Mesendoderm (in vitro differentiated cells): ENCODE measurements at regions not wholly inside any gene's neighbourhood (a gene's known extent, or its start where the extent isn't known, plus 50 kb on each side); places are given as distances from the start of the nearest gene placed in this dataset.
A peak's percentile ranks its signal among the peaks of the same experiment; 100 is the strongest.

ENCODE experiments used
- DNase-seq: peaks from one replicate; pipeline ENCODE4 v3.0.0; 2013
- H2AK5ac ChIP-seq: 2 replicates; pipeline ENCODE4 v1.6.1; 2013; ENCODE audit warnings: low read length, inconsistent platforms
- H2BK120ac ChIP-seq: 2 replicates; pipeline ENCODE4 v1.6.1; 2013; ENCODE audit warnings: low read depth, mild to moderate bottlenecking, low read length, moderate library complexity, mixed read lengths
- H2BK15ac ChIP-seq: replicated peaks from 2 replicates; pipeline ENCODE4 v1.6.1; 2013; ENCODE audit warnings: low read depth, mild to moderate bottlenecking, moderate library complexity
- H2BK5ac ChIP-seq: 2 replicates; pipeline ENCODE4 v1.6.1; 2013; ENCODE audit warnings: low read length, inconsistent platforms
- H3K18ac ChIP-seq: 2 replicates; pipeline ENCODE4 v1.6.1; 2013; ENCODE audit warnings: mild to moderate bottlenecking, low read length, mixed read lengths
- H3K23ac ChIP-seq: one replicate; pipeline ENCODE4 v1.6.1; 2013; ENCODE audit warnings: low read length
- H3K27ac ChIP-seq: 2 replicates; pipeline ENCODE4 v1.5.1; 2013; ENCODE audit warnings: low read depth, mild to moderate bottlenecking, inconsistent platforms, low read length, moderate library complexity
- H3K27me3 ChIP-seq: 2 replicates; pipeline ENCODE4 v1.6.1; 2013; ENCODE audit warnings: low read length, control low read depth, mild to moderate bottlenecking, inconsistent platforms; ENCODE audit not compliant: insufficient read depth, poor library complexity
- H3K36me3 ChIP-seq: 2 replicates; pipeline ENCODE4 v1.6.1; 2013; ENCODE audit warnings: low read length, inconsistent platforms; ENCODE audit not compliant: control insufficient read depth, insufficient read depth
- H3K4ac ChIP-seq: one replicate; pipeline ENCODE4 v1.6.1; 2013; ENCODE audit warnings: low read depth, mild to moderate bottlenecking, low read length, moderate library complexity
- H3K4me1 ChIP-seq: 2 replicates; pipeline ENCODE4 v1.6.1; 2013; ENCODE audit warnings: low read depth, low read length, inconsistent platforms; ENCODE audit not compliant: control insufficient read depth
- H3K4me2 ChIP-seq: 2 replicates; pipeline ENCODE4 v1.6.1; 2013; ENCODE audit warnings: low read length
- H3K4me3 ChIP-seq: 2 replicates; pipeline ENCODE4 v1.5.1; 2013; ENCODE audit warnings: mild to moderate bottlenecking, low read length
- H3K56ac ChIP-seq: one replicate; pipeline ENCODE4 v1.6.1; 2013; ENCODE audit warnings: low read length
- H3K79me1 ChIP-seq: 2 replicates; pipeline ENCODE4 v1.6.1; 2013; ENCODE audit warnings: low read length, inconsistent platforms
- H3K79me2 ChIP-seq: 2 replicates; pipeline ENCODE4 v1.6.1; 2013; ENCODE audit warnings: mild to moderate bottlenecking, low read length; ENCODE audit not compliant: control insufficient read depth, insufficient read depth
- H3K9ac ChIP-seq: 2 replicates; pipeline ENCODE4 v1.6.1; 2013; ENCODE audit warnings: low read length, inconsistent platforms
- H4K5ac ChIP-seq: one replicate; pipeline ENCODE4 v1.6.1; 2013; ENCODE audit warnings: low read length
- H4K8ac ChIP-seq: one replicate; pipeline ENCODE4 v1.6.1; 2013; ENCODE audit warnings: low read depth, mild to moderate bottlenecking, control low read depth, low read length, moderate library complexity
- WGBS: extraction: QIAGEN DNeasy Blood & Tissue Kit; methylation state at CpG from one replicate; pipeline ENCODE4 v1.1.7; 2013; ENCODE audit warnings: low lambda C conversion rate, missing lambda C conversion rate; ENCODE audit not compliant: insufficient coverage; ENCODE audit errors: extremely low coverage; 5-methylcytosine and 5-hydroxymethylcytosine counted together

- no peak overlapping the region for H4K5ac ChIP-seq
- H4K8ac ChIP-seq: no peak overlapping the region
- no peak overlapping the region for H3K9ac ChIP-seq
- H3K4ac ChIP-seq: no peak overlapping the region
- no peaks in the 10 kb centered on the region for H3K27me3 ChIP-seq
- H3K79me1 ChIP-seq: no peaks in the 10 kb centered on the region
- no peaks in the 10 kb centered on the region for H3K4me1 ChIP-seq
- no peak overlapping the region for H3K27ac ChIP-seq
- no peak overlapping the region for H3K4me3 ChIP-seq
- DNase-seq: peak; percentile 5
- H3K56ac ChIP-seq: no peak overlapping the region
- no CpG with 5 or more reads among the region's 2 CpGs for WGBS
- H3K79me2 ChIP-seq: no peaks in the 10 kb centered on the region
- no peak overlapping the region for H3K18ac ChIP-seq
- no peak overlapping the region for H2BK15ac ChIP-seq
- no peak overlapping the region for H2AK5ac ChIP-seq
- H2BK5ac ChIP-seq: no peak overlapping the region
- H3K4me2 ChIP-seq: no peak overlapping the region
- H3K36me3 ChIP-seq: no peaks in the 10 kb centered on the region
- no peak overlapping the region for H2BK120ac ChIP-seq
- no peak overlapping the region for H3K23ac ChIP-seq
Measured at GRCh38 chrX:8413279-8413678, 51.4 kb upstream of the VCX3B start.
